ENCODE measurements at regions not wholly inside any gene's neighbourhood (a gene's known extent, or its start where the extent isn't known, plus 50 kb on each side); places are given as distances from the start of the nearest gene placed in this dataset.
"Not testable (repeated sequence)": the region's sequence is repeated elsewhere in the genome, so short reads cannot be mapped to it uniquely, and the experiment has no call there.

DNA sequence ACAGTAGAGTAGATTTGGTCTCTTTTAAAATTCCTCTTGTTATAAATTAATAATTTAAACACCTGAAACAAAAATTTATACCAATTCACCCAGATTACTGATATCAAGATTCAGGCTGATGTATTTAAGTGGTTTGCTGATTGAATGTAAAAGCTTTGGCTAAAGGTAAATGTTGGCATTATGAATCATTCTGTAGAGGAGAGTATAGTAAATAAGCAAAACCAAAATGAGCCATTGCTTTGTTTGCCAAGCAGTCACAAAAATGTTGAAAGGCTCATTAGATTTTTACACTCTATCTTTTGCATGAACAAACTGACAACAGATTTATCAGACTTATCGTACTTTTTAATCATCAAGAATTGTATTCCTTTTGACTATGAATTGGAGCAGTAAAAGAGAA is 332.6 kb downstream of the FAM170A start:
- no peak overlapping the region for H3K27ac ChIP-seq
- no peaks in the 10 kb centered on the region for H3K9me2 ChIP-seq (ENCODE audit: insufficient read depth)
- no peaks in the 10 kb centered on the region for H3K79me2 ChIP-seq (ENCODE audit: insufficient read depth)
- no peak overlapping the region for H3K4me3 ChIP-seq
- no peak overlapping the region for H3K9ac ChIP-seq
- in situ Hi-C loops (cut with MboI): loop anchor here (25.0 kb wide), 1 partner anchor 500 kb away; the partner anchor contains the start of gene PRR16
- no peak for DNase-seq
- H3K36me3 ChIP-seq (ENCODE audit: low read depth): no peaks in the 10 kb centered on the region
- TF ChIP-seq EZH2phosphoT487 (IDR thresholded peaks at IDR 0.05; ENCODE audit: insufficient read depth, low read depth): no peak
- TF ChIP-seq EZH2 (IDR thresholded peaks at IDR 0.05; ENCODE audit: insufficient read depth, poor library complexity, severe bottlenecking): no peak
- 63 to 72% methylated on average over 1 of the region's 1 CpG for WGBS, 2 experiments (ENCODE audit: low coverage in 1 of 2, low lambda C conversion rate in 2 of 2, missing lambda C conversion rate in 2 of 2)
- H3K9me3 ChIP-seq (ENCODE audit: low read depth): no peaks in the 10 kb centered on the region
- no peaks in the 10 kb centered on the region for H3F3A ChIP-seq (ENCODE audit: insufficient read depth)
- no peaks in the 10 kb centered on the region for H3K4me1 ChIP-seq (ENCODE audit: insufficient read depth)
- no peak overlapping the region for H3K4me2 ChIP-seq (ENCODE audit: unreplicated experiment)
- H3K27me3 ChIP-seq (replicated peaks; ENCODE audit: insufficient read depth): no peaks in the 10 kb centered on the region
- H4K20me1 ChIP-seq (ENCODE audit: insufficient read depth): no peaks in the 10 kb centered on the region
- no peak overlapping the region for H2AFZ ChIP-seq

DNA sequence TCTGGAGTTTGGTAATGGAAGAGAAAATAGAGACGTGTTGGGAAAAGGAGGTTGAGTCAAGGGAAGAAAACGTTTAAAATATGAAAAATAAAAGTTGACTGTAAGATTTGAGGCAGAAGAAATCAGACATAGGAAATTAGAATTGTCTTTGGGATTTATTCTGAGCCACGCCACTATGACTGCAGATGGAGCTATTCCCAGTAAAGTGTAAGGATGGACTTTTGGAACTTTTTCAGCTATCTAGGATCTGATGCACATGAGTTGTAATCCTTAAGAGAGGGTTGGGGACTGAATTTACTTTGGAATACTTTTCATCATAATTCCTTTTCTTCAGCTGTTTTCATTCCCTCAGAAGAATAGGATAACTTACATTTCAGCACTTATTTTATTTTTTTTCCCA is 336.7 kb downstream of the FAM170A start:
- in situ Hi-C loops (cut with MboI): loop anchor here (25.0 kb wide), 1 partner anchor 496 kb away; the partner anchor contains the start of gene PRR16
- no peaks in the 10 kb centered on the region for H3K36me3 ChIP-seq (ENCODE audit: low read depth)

DNA sequence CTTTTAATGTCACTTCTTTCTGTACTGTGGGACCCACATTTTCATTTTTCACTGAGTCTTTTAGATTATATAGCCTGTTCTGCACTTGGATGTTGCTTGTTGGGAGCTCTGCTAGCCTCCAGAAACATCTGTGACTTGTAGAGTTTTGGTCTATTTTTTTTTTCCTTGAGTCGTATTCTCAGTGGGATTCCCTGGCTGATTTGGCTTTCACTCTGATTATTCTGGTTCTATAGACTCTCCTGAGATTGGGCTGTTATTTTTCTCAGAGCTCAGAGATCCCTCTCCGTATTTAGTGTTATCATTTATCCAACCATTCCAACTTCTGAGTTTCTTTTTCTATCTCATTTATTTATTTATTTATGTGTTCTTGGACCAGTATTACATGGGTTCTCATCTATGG is 339.3 kb downstream of the FAM170A start:
- H3K79me2 ChIP-seq (ENCODE audit: insufficient read depth): no peaks in the 10 kb centered on the region
- H3K27me3 ChIP-seq (replicated peaks; ENCODE audit: insufficient read depth): no peaks in the 10 kb centered on the region
- no peak overlapping the region for H3K27ac ChIP-seq
- no peak overlapping the region for H3K4me2 ChIP-seq (ENCODE audit: unreplicated experiment)
- no peak for DNase-seq
- TF ChIP-seq EZH2 (IDR thresholded peaks at IDR 0.05; ENCODE audit: insufficient read depth, poor library complexity, severe bottlenecking) (no peak), EZH2phosphoT487 (IDR thresholded peaks at IDR 0.05; ENCODE audit: insufficient read depth, low read depth) (no peak)
- no peaks in the 10 kb centered on the region for H3K36me3 ChIP-seq (ENCODE audit: low read depth)
- no peaks in the 10 kb centered on the region for H3F3A ChIP-seq (ENCODE audit: insufficient read depth)
- in situ Hi-C loops (cut with MboI): loop anchor here (25.0 kb wide), 1 partner anchor 494 kb away; the partner anchor contains the start of gene PRR16
- no peak overlapping the region for H3K9ac ChIP-seq
- no peak overlapping the region for H2AFZ ChIP-seq
- 44 to 54% methylated on average over 2 of the region's 2 CpGs for WGBS, 2 experiments (ENCODE audit: low coverage in 1 of 2, low lambda C conversion rate in 2 of 2, missing lambda C conversion rate in 2 of 2)
- no peak overlapping the region for H3K4me3 ChIP-seq
- no peaks in the 10 kb centered on the region for H3K9me2 ChIP-seq (ENCODE audit: insufficient read depth)
- no peaks in the 10 kb centered on the region for H4K20me1 ChIP-seq (ENCODE audit: insufficient read depth)
- peaks cover 4% of the 10 kb centered on the region for H3K9me3 ChIP-seq (ENCODE audit: low read depth)
- H3K4me1 ChIP-seq (ENCODE audit: insufficient read depth): no peaks in the 10 kb centered on the region

More for the DNA sequence above, 336.7 kb downstream of the FAM170A start:
- Histone ChIP-seq H2AFZ (0 out of 2 replicates have a peak overlapping the region, but pooled peaks have one; percentile 23), H4K20me1 (ENCODE audit: insufficient read depth) (no peaks in the 10 kb centered on the region), H3F3A (ENCODE audit: insufficient read depth) (no peaks in the 10 kb centered on the region), H3K4me2 (ENCODE audit: unreplicated experiment) (no peak overlapping the region), H3K27ac (no peak overlapping the region), H3K9me2 (ENCODE audit: insufficient read depth) (no peaks in the 10 kb centered on the region), H3K4me3 (no peak overlapping the region), H3K79me2 (ENCODE audit: insufficient read depth) (no peaks in the 10 kb centered on the region), H3K9ac (no peak overlapping the region), H3K4me1 (ENCODE audit: insufficient read depth) (no peaks in the 10 kb centered on the region), H3K27me3 (replicated peaks; ENCODE audit: insufficient read depth) (no peaks in the 10 kb centered on the region), H3K9me3 (ENCODE audit: low read depth) (peaks cover 4% of the 10 kb centered on the region)
- TF ChIP-seq EZH2 (IDR thresholded peaks at IDR 0.05; ENCODE audit: insufficient read depth, poor library complexity, severe bottlenecking): no peak
- WGBS, 2 experiments (ENCODE audit: low coverage in 1 of 2, low lambda C conversion rate in 2 of 2, missing lambda C conversion rate in 2 of 2): 20 to 22% methylated on average over 3 of the region's 3 CpGs
- peak; percentile 37 for DNase-seq

DNA sequence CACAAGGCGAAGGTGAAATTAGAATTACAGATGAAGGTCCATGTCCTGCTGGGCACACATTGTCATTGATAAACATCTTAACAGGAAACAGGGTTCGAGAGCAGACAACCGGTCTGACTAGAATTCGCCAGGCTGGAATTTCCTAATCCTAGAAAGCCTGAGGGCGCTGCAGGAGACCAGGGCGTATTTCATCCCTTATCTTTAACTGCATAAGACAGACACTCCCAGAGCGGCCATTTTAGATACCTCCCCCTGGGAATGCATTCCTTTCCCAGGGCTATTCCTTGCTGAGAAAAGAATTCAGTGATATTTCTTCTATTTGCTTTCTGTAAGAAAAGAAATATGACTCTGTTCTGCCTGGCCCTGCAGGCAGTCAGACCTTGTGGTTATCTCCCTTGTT is 357.7 kb downstream of the FAM170A start:
- H3K9me3 ChIP-seq (ENCODE audit: low read depth); H3F3A ChIP-seq (ENCODE audit: insufficient read depth); H3K4me2 ChIP-seq (ENCODE audit: unreplicated experiment); H4K20me1 ChIP-seq (ENCODE audit: insufficient read depth); H3K9ac ChIP-seq; H3K79me2 ChIP-seq (ENCODE audit: insufficient read depth); H3K4me1 ChIP-seq (ENCODE audit: insufficient read depth); DNase-seq; H2AFZ ChIP-seq; in situ Hi-C loops (cut with MboI); H3K27me3 ChIP-seq (replicated peaks; ENCODE audit: insufficient read depth); H3K9me2 ChIP-seq (ENCODE audit: insufficient read depth); H3K4me3 ChIP-seq; H3K36me3 ChIP-seq (ENCODE audit: low read depth); H3K27ac ChIP-seq: not testable (repeated sequence)
- 68 to 69% methylated on average over 7 of the region's 7 CpGs for WGBS, 2 experiments (ENCODE audit: low coverage in 1 of 2, low lambda C conversion rate in 2 of 2, missing lambda C conversion rate in 2 of 2)

GRCh38 chr5:119991625-119992024 is 362.3 kb downstream of the FAM170A start:
- H3K27me3 ChIP-seq (replicated peaks; ENCODE audit: insufficient read depth): no peaks in the 10 kb centered on the region
- no peak for DNase-seq
- WGBS, 2 experiments (ENCODE audit: low coverage in 1 of 2, low lambda C conversion rate in 2 of 2, missing lambda C conversion rate in 2 of 2): 46 to 51% methylated on average over 3 of the region's 3 CpGs
- in situ Hi-C loops (cut with MboI): no loop called here
- H3K9ac ChIP-seq: no peak overlapping the region
- TF ChIP-seq EZH2phosphoT487 (IDR thresholded peaks at IDR 0.05; ENCODE audit: insufficient read depth, low read depth): no peak
- no peaks in the 10 kb centered on the region for H3K9me2 ChIP-seq (ENCODE audit: insufficient read depth)
- H3K4me2 ChIP-seq (ENCODE audit: unreplicated experiment): no peak overlapping the region
- no peaks in the 10 kb centered on the region for H3K4me1 ChIP-seq (ENCODE audit: insufficient read depth)
- no peak overlapping the region for H2AFZ ChIP-seq
- no peaks in the 10 kb centered on the region for H3F3A ChIP-seq (ENCODE audit: insufficient read depth)
- no peak overlapping the region for H3K27ac ChIP-seq
- H3K4me3 ChIP-seq: no peak overlapping the region
- H3K36me3 ChIP-seq (ENCODE audit: low read depth): no peaks in the 10 kb centered on the region
- no peaks in the 10 kb centered on the region for H3K9me3 ChIP-seq (ENCODE audit: low read depth)
- no peaks in the 10 kb centered on the region for H4K20me1 ChIP-seq (ENCODE audit: insufficient read depth)
- H3K79me2 ChIP-seq (ENCODE audit: insufficient read depth): no peaks in the 10 kb centered on the region

Measured in GM23248 (cell line).